Neural cell (in vitro differentiated cells): ENCODE measurements at regions not wholly inside any gene's neighbourhood (a gene's known extent, or its start where the extent isn't known, plus 50 kb on each side); places are given as distances from the start of the nearest gene placed in this dataset.

Experiments used
- H2AFZ ChIP-seq: fragments of 200-600, 300-800 bp; sonication (generic), shearing (Covaris generic); 2 replicates; pipeline ENCODE4 v1.6.0; 2014; ENCODE audit warnings: low read depth, mild to moderate bottlenecking, antibody characterized with exemption, low read length, moderate library complexity
- H3F3A ChIP-seq: fragments of 200-600 bp; shearing (Covaris generic); 2 replicates; pipeline ENCODE4 v1.6.1; 2016; ENCODE audit warnings: mild to moderate bottlenecking, moderate library complexity, mixed read lengths, antibody characterized with exemption, low read length; ENCODE audit not compliant: insufficient read depth, poor library complexity, severe bottlenecking
- H3K27ac ChIP-seq: fragments of 200-600, 300-800 bp; sonication (generic), shearing (Covaris generic); 2 replicates; pipeline ENCODE4 v1.5.1; 2014; ENCODE audit warnings: mild to moderate bottlenecking, low read length, moderate library complexity
- H3K27me3 ChIP-seq: fragments of 300-800, 200-600 bp; sonication (generic), shearing (Covaris generic); 2 replicates; pipeline ENCODE4 v1.6.0; 2014; ENCODE audit warnings: mild to moderate bottlenecking, low read depth, low read length, moderate library complexity; ENCODE audit not compliant: insufficient read depth
- H3K36me3 ChIP-seq: fragments of 300-800, 200-600 bp; sonication (generic), shearing (Covaris generic); 2 replicates; pipeline ENCODE4 v1.5.1; 2014; ENCODE audit warnings: mild to moderate bottlenecking, antibody characterized with exemption, low read length, moderate library complexity; ENCODE audit not compliant: insufficient read depth
- H3K4me2 ChIP-seq: fragments of 300-800, 200-600 bp; sonication (generic), shearing (Covaris generic); 2 replicates; pipeline ENCODE4 v1.6.0; 2014; ENCODE audit warnings: mild to moderate bottlenecking, low read length
- H3K4me3 ChIP-seq: fragments of 300-800, 200-600 bp; sonication (generic), shearing (Covaris generic); 2 replicates; pipeline ENCODE4 v1.5.1; 2014; ENCODE audit warnings: mild to moderate bottlenecking, low read length, moderate library complexity
- H3K79me2 ChIP-seq: fragments of 200-600 bp; shearing (Covaris generic); replicated peaks from 2 replicates; pipeline ENCODE4 v1.6.0; 2014; ENCODE audit warnings: mild to moderate bottlenecking, low read length, moderate library complexity; ENCODE audit not compliant: insufficient read depth
- H3K9ac ChIP-seq: fragments of 300-800, 200-600 bp; sonication (generic), shearing (Covaris generic); 2 replicates; pipeline ENCODE4 v1.6.1; 2016; ENCODE audit warnings: mild to moderate bottlenecking, low read length, mixed read lengths
- H3K9me2 ChIP-seq: fragments of 200-600 bp; shearing (Covaris generic); 2 replicates; pipeline ENCODE4 v1.6.1; 2016; ENCODE audit warnings: mild to moderate bottlenecking, low read length, mixed read lengths; ENCODE audit not compliant: insufficient read depth
- H3K9me3 ChIP-seq: fragments of 200-600, 300-800 bp; sonication (generic), shearing (Covaris generic); 2 replicates; pipeline ENCODE4 v1.6.1; 2016; ENCODE audit warnings: mild to moderate bottlenecking, mixed run types, low read length, moderate library complexity, mixed read lengths
- H4K20me1 ChIP-seq: fragments of 200-600 bp; shearing (Covaris generic); 2 replicates; pipeline ENCODE4 v1.6.1; 2016; ENCODE audit warnings: mild to moderate bottlenecking, mixed run types; ENCODE audit not compliant: insufficient read depth
- CTCF ChIP-seq: fragments of 450-650 bp; IDR thresholded peaks from 2 replicates; pipeline ENCODE4 v1.5.1; 2014; ENCODE audit warnings: antibody characterized with exemption, mild to moderate bottlenecking, moderate library complexity; ENCODE audit not compliant: poor library complexity, severe bottlenecking
- EP300 ChIP-seq: fragments of 450-650 bp; conservative IDR thresholded peaks from 2 replicates; pipeline ENCODE4 v1.6.1; 2014; ENCODE audit warnings: antibody characterized with exemption, mild to moderate bottlenecking, moderate library complexity; ENCODE audit not compliant: poor library complexity, severe bottlenecking
- EZH2 ChIP-seq: fragments of 200-600, 300-800 bp; shearing (Covaris generic), sonication (generic); IDR thresholded peaks from 2 replicates; pipeline ENCODE4 v1.6.1; 2014; ENCODE audit warnings: antibody characterized with exemption, low read length, borderline replicate concordance, mild to moderate bottlenecking; ENCODE audit not compliant: insufficient read depth, poor library complexity, severe bottlenecking
- MXI1 ChIP-seq: fragments of 450-650 bp; conservative IDR thresholded peaks from 2 replicates; pipeline ENCODE4 v1.6.1; 2014; ENCODE audit warnings: antibody characterized with exemption, mild to moderate bottlenecking; ENCODE audit not compliant: poor library complexity, severe bottlenecking
- POLR2AphosphoS5 ChIP-seq: IDR thresholded peaks from 2 replicates; pipeline ENCODE4 v1.6.1; 2012
- SMC3 ChIP-seq: fragments of 450-650 bp; conservative IDR thresholded peaks from 2 replicates; pipeline ENCODE4 v1.6.1; 2014; ENCODE audit warnings: antibody characterized with exemption, mild to moderate bottlenecking, moderate library complexity; ENCODE audit not compliant: poor library complexity
- TAF1 ChIP-seq: IDR thresholded peaks from 2 replicates; pipeline ENCODE4 v1.6.1; 2012; ENCODE audit warnings: low read depth
- TF ChIP-seq, protein P1 (sequence below): IDR thresholded peaks from 2 replicates; pipeline ENCODE4 v1.6.1; 2012; ENCODE audit warnings: borderline replicate concordance

- no peaks in the 10 kb centered on the region for H3K9me3 ChIP-seq
- H3K79me2 ChIP-seq, result no peaks in the 10 kb centered on the region
- H4K20me1 ChIP-seq, result no peaks in the 10 kb centered on the region
- no peaks in the 10 kb centered on the region for H3F3A ChIP-seq
- no peak overlapping the region for H3K9ac ChIP-seq
- TF ChIP-seq, protein P1, sequence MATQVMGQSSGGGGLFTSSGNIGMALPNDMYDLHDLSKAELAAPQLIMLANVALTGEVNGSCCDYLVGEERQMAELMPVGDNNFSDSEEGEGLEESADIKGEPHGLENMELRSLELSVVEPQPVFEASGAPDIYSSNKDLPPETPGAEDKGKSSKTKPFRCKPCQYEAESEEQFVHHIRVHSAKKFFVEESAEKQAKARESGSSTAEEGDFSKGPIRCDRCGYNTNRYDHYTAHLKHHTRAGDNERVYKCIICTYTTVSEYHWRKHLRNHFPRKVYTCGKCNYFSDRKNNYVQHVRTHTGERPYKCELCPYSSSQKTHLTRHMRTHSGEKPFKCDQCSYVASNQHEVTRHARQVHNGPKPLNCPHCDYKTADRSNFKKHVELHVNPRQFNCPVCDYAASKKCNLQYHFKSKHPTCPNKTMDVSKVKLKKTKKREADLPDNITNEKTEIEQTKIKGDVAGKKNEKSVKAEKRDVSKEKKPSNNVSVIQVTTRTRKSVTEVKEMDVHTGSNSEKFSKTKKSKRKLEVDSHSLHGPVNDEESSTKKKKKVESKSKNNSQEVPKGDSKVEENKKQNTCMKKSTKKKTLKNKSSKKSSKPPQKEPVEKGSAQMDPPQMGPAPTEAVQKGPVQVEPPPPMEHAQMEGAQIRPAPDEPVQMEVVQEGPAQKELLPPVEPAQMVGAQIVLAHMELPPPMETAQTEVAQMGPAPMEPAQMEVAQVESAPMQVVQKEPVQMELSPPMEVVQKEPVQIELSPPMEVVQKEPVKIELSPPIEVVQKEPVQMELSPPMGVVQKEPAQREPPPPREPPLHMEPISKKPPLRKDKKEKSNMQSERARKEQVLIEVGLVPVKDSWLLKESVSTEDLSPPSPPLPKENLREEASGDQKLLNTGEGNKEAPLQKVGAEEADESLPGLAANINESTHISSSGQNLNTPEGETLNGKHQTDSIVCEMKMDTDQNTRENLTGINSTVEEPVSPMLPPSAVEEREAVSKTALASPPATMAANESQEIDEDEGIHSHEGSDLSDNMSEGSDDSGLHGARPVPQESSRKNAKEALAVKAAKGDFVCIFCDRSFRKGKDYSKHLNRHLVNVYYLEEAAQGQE, result no peak
- no peak for TF ChIP-seq EP300
- no peak for TF ChIP-seq MXI1
- no peak for TF ChIP-seq POLR2AphosphoS5
- no peak for TF ChIP-seq CTCF
- TF ChIP-seq TAF1, result no peak
- TF ChIP-seq EZH2, result no peak
- TF ChIP-seq SMC3, result no peak
- H3K9me2 ChIP-seq, result no peaks in the 10 kb centered on the region
- no peak overlapping the region for H3K27ac ChIP-seq
- no peak overlapping the region for H3K4me2 ChIP-seq
- no peaks in the 10 kb centered on the region for H3K36me3 ChIP-seq
- no peak overlapping the region for H3K4me3 ChIP-seq
- no peaks in the 10 kb centered on the region for H3K27me3 ChIP-seq
- H2AFZ ChIP-seq, result no peak overlapping the region
Measured at GRCh38 chr9:108270561-108270960, 585.2 kb downstream of the ACTL7B start.

GRCh38 chr9:108270051-108270450 lies 585.7 kb downstream of the ACTL7B start:
- Histone ChIP-seq H3K9me2 (no peaks in the 10 kb centered on the region), H3K9ac (no peak overlapping the region), H3K9me3 (no peaks in the 10 kb centered on the region), H3K4me3 (no peak overlapping the region), H4K20me1 (no peaks in the 10 kb centered on the region), H3K79me2 (no peaks in the 10 kb centered on the region), H3K36me3 (no peaks in the 10 kb centered on the region), H3K27me3 (no peaks in the 10 kb centered on the region), H3K27ac (no peak overlapping the region), H3F3A (no peaks in the 10 kb centered on the region), H3K4me2 (no peak overlapping the region), H2AFZ (no peak overlapping the region)
- TF ChIP-seq CTCF, result no peak
- no peak for TF ChIP-seq POLR2AphosphoS5
